HUES48 (cell line): ENCODE measurements at regions not wholly inside any gene's neighbourhood (a gene's known extent, or its start where the extent isn't known, plus 50 kb on each side); places are given as distances from the start of the nearest gene placed in this dataset.

Experiments
- H3K27ac ChIP-seq: one replicate; pipeline ENCODE4 v1.7.0; 2013; ENCODE audit warnings: low read depth, low read length, inconsistent platforms
- H3K27me3 ChIP-seq: 2 replicates; pipeline ENCODE4 v1.6.1; 2013; ENCODE audit warnings: mild to moderate bottlenecking, low read length; ENCODE audit not compliant: control insufficient read depth, insufficient read depth
- H3K36me3 ChIP-seq: 2 replicates; pipeline ENCODE4 v1.6.1; 2013; ENCODE audit warnings: low read length; ENCODE audit not compliant: control insufficient read depth, insufficient read depth
- H3K4me1 ChIP-seq: 2 replicates; pipeline ENCODE4 v1.6.1; 2013; ENCODE audit warnings: mild to moderate bottlenecking, low read length; ENCODE audit not compliant: control insufficient read depth, insufficient read depth
- H3K4me3 ChIP-seq: 2 replicates; pipeline ENCODE4 v1.5.1; 2013; ENCODE audit warnings: mild to moderate bottlenecking, low read depth, low read length
- H3K9ac ChIP-seq: 2 replicates; pipeline ENCODE4 v1.6.1; 2013; ENCODE audit warnings: mild to moderate bottlenecking, low read depth, low read length, moderate library complexity
- H3K9me3 ChIP-seq: 2 replicates; pipeline ENCODE4 v1.6.1; 2013; ENCODE audit warnings: low read length; ENCODE audit not compliant: control insufficient read depth, insufficient read depth

DNA sequence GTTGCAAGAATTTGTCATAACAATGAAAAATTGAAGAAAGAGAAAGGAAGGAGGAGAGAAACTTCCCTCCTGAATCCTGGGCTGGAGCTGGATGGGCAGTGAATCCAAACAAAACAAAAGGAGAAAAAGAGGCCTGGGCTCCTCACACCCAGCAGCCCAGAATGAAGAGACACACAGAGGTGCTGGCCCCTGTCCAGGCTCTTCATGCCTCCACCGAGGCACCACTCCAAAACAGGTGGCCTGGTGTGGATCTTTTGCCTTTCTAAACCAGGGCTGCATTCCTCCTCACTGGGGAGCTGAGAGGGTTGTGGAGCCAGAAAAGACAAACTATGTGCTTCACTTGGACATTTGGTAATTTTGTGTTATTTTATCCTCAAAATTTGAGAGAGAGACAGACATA, 76.0 kb downstream of the FAM124B start:
- Histone ChIP-seq H3K27me3 (no peaks in the 10 kb centered on the region), H3K9me3 (no peaks in the 10 kb centered on the region), H3K36me3 (no peaks in the 10 kb centered on the region), H3K4me1 (no peaks in the 10 kb centered on the region), H3K4me3 (no peak overlapping the region), H3K9ac (no peak overlapping the region), H3K27ac (no peak overlapping the region)

- Histone ChIP-seq H3K9me3 (no peaks in the 10 kb centered on the region), H3K27me3 (no peaks in the 10 kb centered on the region), H3K4me1 (no peaks in the 10 kb centered on the region), H3K9ac (no peak overlapping the region), H3K27ac (no peak overlapping the region), H3K36me3 (no peaks in the 10 kb centered on the region), H3K4me3 (no peak overlapping the region)
Observed at GRCh38 chr2:224324604-224325003, 77.3 kb downstream of the FAM124B start.

DNA sequence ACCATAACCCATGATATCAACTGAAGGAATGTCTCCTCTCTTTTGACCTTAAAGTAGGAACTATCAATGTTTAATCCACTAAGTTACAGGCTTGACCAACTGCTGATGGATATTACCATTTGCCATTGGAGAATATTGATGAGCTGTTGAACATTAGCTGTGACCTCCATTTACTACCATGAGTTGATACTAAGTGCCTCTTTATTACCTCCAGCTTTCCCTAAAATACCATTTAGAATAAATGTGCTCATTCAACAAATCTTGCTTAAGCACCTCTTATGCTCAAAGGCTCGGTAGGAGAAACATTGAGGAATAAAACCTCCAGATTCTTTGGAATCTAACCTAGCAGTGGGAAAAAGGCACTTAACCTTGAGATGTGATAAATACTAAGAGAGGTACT, 81.2 kb downstream of the FAM124B start:
- Histone ChIP-seq H3K9me3 (no peaks in the 10 kb centered on the region), H3K9ac (no peak overlapping the region), H3K36me3 (no peaks in the 10 kb centered on the region), H3K4me1 (peaks cover 6% of the 10 kb centered on the region; the same call in 1 of the 2 replicates), H3K27ac (no peak overlapping the region), H3K27me3 (no peaks in the 10 kb centered on the region), H3K4me3 (no peak overlapping the region)

DNA sequence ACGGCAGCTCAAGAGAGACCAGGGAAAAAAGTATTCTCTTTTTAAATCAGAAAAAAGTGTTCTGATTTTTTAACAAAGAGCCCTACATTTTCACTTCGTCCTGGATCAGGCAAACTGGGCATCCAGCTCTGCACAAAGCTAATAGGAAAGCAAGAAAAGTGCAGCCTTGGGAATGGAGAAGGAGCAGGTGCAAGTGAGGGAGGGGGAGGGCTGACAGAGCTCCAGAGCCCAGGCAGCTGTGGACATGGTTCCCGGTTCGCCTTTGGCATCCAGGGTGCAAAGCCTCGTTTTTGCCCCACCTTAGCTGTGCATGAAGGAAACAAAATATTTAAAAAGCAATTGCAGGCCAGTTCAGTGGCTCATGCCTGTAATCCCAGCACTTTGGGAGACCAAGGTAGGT, 82.2 kb downstream of the FAM124B start:
- H3K27me3 ChIP-seq, result no peaks in the 10 kb centered on the region
- no peaks in the 10 kb centered on the region for H3K36me3 ChIP-seq
- no peak overlapping the region for H3K27ac ChIP-seq
- no peak overlapping the region for H3K4me3 ChIP-seq
- peaks cover 6% of the 10 kb centered on the region; the same call in 1 of the 2 replicates for H3K4me1 ChIP-seq
- no peaks in the 10 kb centered on the region for H3K9me3 ChIP-seq
- no peak overlapping the region for H3K9ac ChIP-seq

GRCh38 chr2:224312741-224313140, 89.2 kb downstream of the FAM124B start:
- H3K9me3 ChIP-seq, result no peaks in the 10 kb centered on the region
- H3K9ac ChIP-seq, result no peak overlapping the region
- H3K4me1 ChIP-seq, result 0 out of 2 replicates have a peak, but pooled peaks cover 9% of the 10 kb centered on the region
- H3K36me3 ChIP-seq, result no peaks in the 10 kb centered on the region
- H3K4me3 ChIP-seq, result no peak overlapping the region
- no peak overlapping the region for H3K27ac ChIP-seq
- no peaks in the 10 kb centered on the region for H3K27me3 ChIP-seq

DNA sequence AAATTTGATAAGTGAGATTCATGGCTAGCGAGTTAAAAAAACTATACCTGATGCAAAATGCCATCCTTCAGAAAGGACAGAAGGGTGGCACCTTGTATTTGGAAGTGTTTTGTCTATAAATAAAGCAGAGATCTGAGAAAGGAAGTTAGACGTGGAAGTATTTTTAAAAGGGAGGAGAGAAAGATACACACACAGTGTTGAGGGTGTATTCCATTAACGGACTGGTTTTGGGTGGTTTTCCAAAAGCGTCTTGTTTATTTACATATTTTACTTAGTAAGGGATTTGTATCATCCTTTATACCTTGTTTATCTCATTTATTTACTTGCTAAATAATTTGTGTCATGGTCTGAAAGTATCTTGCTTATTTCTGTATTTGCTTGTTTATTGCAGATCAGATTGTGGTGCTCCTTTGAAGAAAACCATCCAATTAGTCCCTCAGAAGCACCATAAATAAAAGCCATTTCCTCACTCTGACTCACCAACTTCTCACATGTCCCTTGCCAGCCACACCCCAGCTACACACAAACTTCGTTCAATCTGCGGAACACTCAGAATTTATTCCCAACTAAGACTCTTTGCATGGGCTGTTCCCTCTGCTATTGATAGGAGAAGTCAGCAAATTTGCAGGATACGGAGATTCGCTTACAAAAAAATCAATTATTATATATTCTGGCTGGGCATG, 90.8 kb downstream of the FAM124B start:
- H3K4me1 ChIP-seq, result 0 out of 2 replicates have a peak, but pooled peaks cover 9% of the 10 kb centered on the region
- H3K27me3 ChIP-seq, result no peaks in the 10 kb centered on the region
- no peak overlapping the region for H3K4me3 ChIP-seq
- no peaks in the 10 kb centered on the region for H3K9me3 ChIP-seq
- no peaks in the 10 kb centered on the region for H3K36me3 ChIP-seq
- H3K9ac ChIP-seq, result no peak overlapping the region
- no peak overlapping the region for H3K27ac ChIP-seq

DNA sequence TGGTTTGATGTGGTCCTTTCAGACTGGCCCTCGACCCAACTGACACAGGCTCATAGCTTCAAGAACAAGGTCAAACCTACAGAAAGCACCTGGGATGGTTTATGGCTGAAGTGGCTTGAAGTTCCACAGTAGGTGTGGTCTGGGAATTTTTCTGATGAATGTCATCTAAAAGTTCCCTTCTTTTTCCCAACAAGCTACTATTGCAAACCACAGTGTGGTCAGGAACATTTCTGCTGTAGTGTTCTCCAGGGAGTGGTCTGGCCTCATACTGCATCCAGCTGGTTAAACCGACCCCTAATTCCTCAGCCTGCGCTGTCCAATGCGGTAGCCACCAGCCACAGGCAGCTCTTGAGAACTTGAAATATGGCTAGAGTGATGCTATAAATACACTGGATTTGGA, 92.7 kb downstream of the FAM124B start:
- Histone ChIP-seq H3K27ac (no peak overlapping the region), H3K36me3 (no peaks in the 10 kb centered on the region), H3K9ac (no peak overlapping the region), H3K9me3 (no peaks in the 10 kb centered on the region), H3K4me3 (no peak overlapping the region), H3K27me3 (no peaks in the 10 kb centered on the region), H3K4me1 (0 out of 2 replicates have a peak, but pooled peaks cover 9% of the 10 kb centered on the region)

- Histone ChIP-seq H3K27ac (no peak overlapping the region), H3K9me3 (no peaks in the 10 kb centered on the region), H3K27me3 (no peaks in the 10 kb centered on the region), H3K4me3 (no peak overlapping the region), H3K9ac (no peak overlapping the region), H3K36me3 (no peaks in the 10 kb centered on the region), H3K4me1 (0 out of 2 replicates have a peak, but pooled peaks cover 4% of the 10 kb centered on the region)
Observed at GRCh38 chr2:224308272-224308911, 93.5 kb downstream of the FAM124B start.

DNA sequence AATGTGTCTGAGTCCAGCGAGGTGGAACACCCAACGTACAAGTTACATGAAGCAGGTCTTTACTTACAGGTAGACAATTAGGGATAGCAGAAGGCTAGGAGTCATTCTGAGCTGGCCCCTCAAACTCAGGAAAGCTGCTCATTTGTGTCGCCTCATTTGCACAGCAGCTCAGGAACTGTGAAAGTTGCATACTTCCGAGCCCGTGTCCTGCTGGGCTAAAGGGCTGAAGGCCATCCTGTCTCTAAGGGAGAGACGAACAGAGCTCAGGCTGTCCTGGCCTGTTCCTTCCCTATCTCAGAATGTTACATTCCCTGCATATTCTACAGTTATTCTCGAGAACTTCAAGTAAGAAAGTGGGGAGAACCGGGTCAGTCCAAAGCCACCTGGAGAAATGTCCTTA, 99.0 kb downstream of the FAM124B start:
- H3K4me1 ChIP-seq, result no peaks in the 10 kb centered on the region
- H3K9ac ChIP-seq, result no peak overlapping the region
- no peaks in the 10 kb centered on the region for H3K9me3 ChIP-seq
- H3K27ac ChIP-seq, result no peak overlapping the region
- H3K36me3 ChIP-seq, result no peaks in the 10 kb centered on the region
- H3K4me3 ChIP-seq, result no peak overlapping the region
- H3K27me3 ChIP-seq, result no peaks in the 10 kb centered on the region

- Histone ChIP-seq H3K9me3 (peaks cover 15% of the 10 kb centered on the region; the same call in 1 of the 2 replicates), H3K27ac (no peak overlapping the region), H3K9ac (no peak overlapping the region), H3K4me3 (no peak overlapping the region; the same call in 1 of the 2 replicates), H3K4me1 (peaks cover 12% of the 10 kb centered on the region), H3K27me3 (no peaks in the 10 kb centered on the region), H3K36me3 (no peaks in the 10 kb centered on the region)
Observed at GRCh38 chr2:224293976-224294375, 107.9 kb downstream of the FAM124B start.

- Histone ChIP-seq H3K4me1 (no peaks in the 10 kb centered on the region), H3K27me3 (no peaks in the 10 kb centered on the region), H3K9ac (no peak overlapping the region), H3K36me3 (no peaks in the 10 kb centered on the region), H3K9me3 (no peaks in the 10 kb centered on the region), H3K4me3 (no peak overlapping the region), H3K27ac (no peak overlapping the region)
Observed at GRCh38 chr2:224287531-224287930, 114.4 kb downstream of the FAM124B start.
